ENCODE measurements at regions not wholly inside any gene's neighbourhood (a gene's known extent, or its start where the extent isn't known, plus 50 kb on each side); places are given as distances from the start of the nearest gene placed in this dataset.

DNA sequence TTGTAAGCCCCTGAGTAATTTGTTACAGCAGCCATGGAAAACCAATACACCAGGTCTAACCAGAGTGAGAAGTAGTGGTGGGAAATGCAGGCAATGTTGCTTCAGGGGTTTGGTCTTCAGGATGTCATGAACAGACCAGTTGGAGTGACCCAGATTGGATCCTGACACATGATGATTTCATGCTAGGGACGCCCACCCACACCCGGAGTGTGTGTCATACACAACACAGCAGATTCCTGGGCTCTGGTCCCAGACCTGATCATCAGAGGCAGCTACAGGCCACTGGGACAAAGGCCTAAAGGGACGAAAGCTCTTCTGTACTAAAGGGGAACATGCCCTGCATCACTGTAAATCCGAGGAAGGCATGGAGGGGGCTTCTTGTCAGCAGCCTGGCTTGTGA is 194.2 kb downstream of the NSG2 start:
- no peak for TF ChIP-seq POLR2AphosphoS5 (IDR thresholded peaks at IDR 0.05; ENCODE audit: low read depth, low read length)
- TF ChIP-seq POLR2A (IDR thresholded peaks at IDR 0.05; ENCODE audit: low read depth, low read length), result no peak

Measured in GM12891 (cell line).